MM.1S (cell line): ENCODE measurements at regions not wholly inside any gene's neighbourhood (a gene's known extent, or its start where the extent isn't known, plus 50 kb on each side); places are given as distances from the start of the nearest gene placed in this dataset.
A peak's percentile ranks its signal among the peaks of the same experiment; 100 is the strongest.

Experiments used
- DNase-seq: peaks from one replicate; pipeline ENCODE4 v3.0.0-alpha.2; 2015
- H2AFZ ChIP-seq: fragments of 300-600 bp; sonication (generic); 2 replicates; pipeline ENCODE4 v1.6.0; 2016; ENCODE audit warnings: antibody characterized with exemption, low read length
- H3F3A ChIP-seq: fragments of 300-600 bp; sonication (generic); 2 replicates; pipeline ENCODE4 v1.6.1; 2016; ENCODE audit warnings: mild to moderate bottlenecking, antibody characterized with exemption, low read length, moderate library complexity, mixed read lengths; ENCODE audit not compliant: insufficient read depth
- H3K27ac ChIP-seq: fragments of 300-600 bp; sonication (generic); 2 replicates; pipeline ENCODE4 v1.5.1; 2016; ENCODE audit warnings: mild to moderate bottlenecking, low read length
- H3K27me3 ChIP-seq: fragments of 300-600 bp; sonication (generic); replicated peaks from 2 replicates; pipeline ENCODE4 v1.6.0; 2016; ENCODE audit warnings: low read length; ENCODE audit not compliant: insufficient read depth
- H3K36me3 ChIP-seq: fragments of 300-600 bp; sonication (generic); replicated peaks from 2 replicates; pipeline ENCODE4 v1.6.1; 2016; ENCODE audit warnings: mild to moderate bottlenecking, low read length, mixed read lengths; ENCODE audit not compliant: insufficient read depth
- H3K4me1 ChIP-seq: fragments of 300-600 bp; sonication (generic); 2 replicates; pipeline ENCODE4 v1.6.1; 2016; ENCODE audit warnings: low read length, mixed read lengths
- H3K4me2 ChIP-seq: fragments of 300-600 bp; sonication (generic); 2 replicates; pipeline ENCODE4 v1.6.0; 2016; ENCODE audit warnings: low read depth, low read length
- H3K4me3 ChIP-seq: fragments of 300-600 bp; sonication (generic); 2 replicates; pipeline ENCODE4 v1.5.1; 2016; ENCODE audit warnings: low read length, mixed read lengths
- H3K79me2 ChIP-seq: fragments of 300-600 bp; sonication (generic); 2 replicates; pipeline ENCODE4 v1.6.1; 2016; ENCODE audit warnings: mixed run types, low read length, mixed read lengths
- H3K9ac ChIP-seq: fragments of 300-600 bp; sonication (generic); 2 replicates; pipeline ENCODE4 v1.6.1; 2016; ENCODE audit warnings: low read length, mixed read lengths
- H3K9me2 ChIP-seq: fragments of 300-600 bp; sonication (generic); replicated peaks from 2 replicates; pipeline ENCODE4 v1.6.1; 2016; ENCODE audit warnings: mild to moderate bottlenecking, low read length, mixed read lengths; ENCODE audit not compliant: insufficient read depth
- H3K9me3 ChIP-seq: fragments of 300-600 bp; sonication (generic); replicated peaks from 2 replicates; pipeline ENCODE4 v1.6.1; 2016; ENCODE audit warnings: mild to moderate bottlenecking, low read length, mixed read lengths; ENCODE audit not compliant: insufficient read depth
- H4K20me1 ChIP-seq: fragments of 300-600 bp; sonication (generic); 2 replicates; pipeline ENCODE4 v1.6.1; 2016; ENCODE audit warnings: mild to moderate bottlenecking, low read length, moderate library complexity, mixed read lengths; ENCODE audit not compliant: insufficient read depth
- EZH2 ChIP-seq: fragments of 300-600 bp; sonication (generic); optimal IDR thresholded peaks from 2 replicates; pipeline ENCODE3; 2017; ENCODE audit warnings: low read depth, mild to moderate bottlenecking, antibody characterized with exemption, low read length, mixed read lengths
- EZH2phosphoT487 ChIP-seq: fragments of 300-600 bp; sonication (generic); IDR thresholded peaks from 2 replicates; pipeline ENCODE4 v1.6.1; 2018; ENCODE audit warnings: antibody characterized with exemption, low read length
- TF ChIP-seq, protein P1 (sequence below): fragments of 300-600 bp; sonication (generic); IDR thresholded peaks from 2 replicates; pipeline ENCODE4 v1.5.1; 2016; ENCODE audit warnings: antibody characterized with exemption, low read length, mixed read lengths

DNA sequence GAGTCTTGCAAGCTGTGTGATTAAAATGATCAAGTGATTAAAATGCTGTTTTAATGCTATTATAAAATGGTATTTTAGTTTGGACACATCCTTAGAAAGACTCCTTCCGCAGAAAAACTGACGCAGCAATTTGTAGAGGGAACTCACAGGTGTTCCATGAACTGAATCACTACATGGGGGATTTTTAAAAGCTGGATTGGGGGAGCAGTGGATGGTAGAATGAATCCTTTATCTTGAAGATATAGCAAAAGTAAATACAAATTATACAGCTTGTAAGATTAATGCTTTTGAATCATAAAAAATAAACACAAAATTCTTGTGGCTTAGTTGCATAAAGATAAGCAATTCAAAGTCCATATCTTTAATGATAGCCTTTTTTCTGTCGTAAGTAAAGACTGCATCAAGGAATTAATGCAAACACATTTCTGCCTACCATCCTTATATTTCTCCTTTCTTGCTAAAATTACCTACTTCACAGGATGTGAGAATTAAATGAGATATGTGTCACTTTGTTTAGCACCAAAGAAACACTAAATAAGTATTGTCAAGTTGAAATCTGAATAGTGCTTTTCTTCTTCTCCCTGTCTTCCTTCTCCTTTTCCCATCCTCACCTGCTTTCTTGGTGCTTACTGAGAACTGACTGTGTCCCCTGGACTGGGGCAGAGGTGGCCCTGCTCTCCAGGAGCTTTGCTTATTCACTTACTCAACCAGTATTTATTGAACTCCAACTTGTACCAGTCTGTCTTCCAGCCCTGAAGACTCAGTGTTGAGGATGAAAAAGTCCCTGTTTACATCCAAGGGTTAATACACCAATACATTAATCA is 61.5 kb upstream of the F3 start:
- H3K9me3 ChIP-seq = no peaks in the 10 kb centered on the region
- no peak for TF ChIP-seq EZH2phosphoT487
- TF ChIP-seq, protein P1, sequence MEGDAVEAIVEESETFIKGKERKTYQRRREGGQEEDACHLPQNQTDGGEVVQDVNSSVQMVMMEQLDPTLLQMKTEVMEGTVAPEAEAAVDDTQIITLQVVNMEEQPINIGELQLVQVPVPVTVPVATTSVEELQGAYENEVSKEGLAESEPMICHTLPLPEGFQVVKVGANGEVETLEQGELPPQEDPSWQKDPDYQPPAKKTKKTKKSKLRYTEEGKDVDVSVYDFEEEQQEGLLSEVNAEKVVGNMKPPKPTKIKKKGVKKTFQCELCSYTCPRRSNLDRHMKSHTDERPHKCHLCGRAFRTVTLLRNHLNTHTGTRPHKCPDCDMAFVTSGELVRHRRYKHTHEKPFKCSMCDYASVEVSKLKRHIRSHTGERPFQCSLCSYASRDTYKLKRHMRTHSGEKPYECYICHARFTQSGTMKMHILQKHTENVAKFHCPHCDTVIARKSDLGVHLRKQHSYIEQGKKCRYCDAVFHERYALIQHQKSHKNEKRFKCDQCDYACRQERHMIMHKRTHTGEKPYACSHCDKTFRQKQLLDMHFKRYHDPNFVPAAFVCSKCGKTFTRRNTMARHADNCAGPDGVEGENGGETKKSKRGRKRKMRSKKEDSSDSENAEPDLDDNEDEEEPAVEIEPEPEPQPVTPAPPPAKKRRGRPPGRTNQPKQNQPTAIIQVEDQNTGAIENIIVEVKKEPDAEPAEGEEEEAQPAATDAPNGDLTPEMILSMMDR = no peak
- no peak for TF ChIP-seq EZH2
- H3K79me2 ChIP-seq = no peaks in the 10 kb centered on the region
- H3K9ac ChIP-seq = no peak overlapping the region
- no peaks in the 10 kb centered on the region for H3K27me3 ChIP-seq
- no peaks in the 10 kb centered on the region for H3F3A ChIP-seq
- no peaks in the 10 kb centered on the region for H3K9me2 ChIP-seq
- H3K36me3 ChIP-seq = no peaks in the 10 kb centered on the region
- no peak overlapping the region for H3K27ac ChIP-seq
- H3K4me3 ChIP-seq = no peak overlapping the region
- H2AFZ ChIP-seq = no peak overlapping the region
- DNase-seq = no peak
- no peak overlapping the region for H3K4me2 ChIP-seq
- no peaks in the 10 kb centered on the region for H4K20me1 ChIP-seq
- H3K4me1 ChIP-seq = no peaks in the 10 kb centered on the region

DNA sequence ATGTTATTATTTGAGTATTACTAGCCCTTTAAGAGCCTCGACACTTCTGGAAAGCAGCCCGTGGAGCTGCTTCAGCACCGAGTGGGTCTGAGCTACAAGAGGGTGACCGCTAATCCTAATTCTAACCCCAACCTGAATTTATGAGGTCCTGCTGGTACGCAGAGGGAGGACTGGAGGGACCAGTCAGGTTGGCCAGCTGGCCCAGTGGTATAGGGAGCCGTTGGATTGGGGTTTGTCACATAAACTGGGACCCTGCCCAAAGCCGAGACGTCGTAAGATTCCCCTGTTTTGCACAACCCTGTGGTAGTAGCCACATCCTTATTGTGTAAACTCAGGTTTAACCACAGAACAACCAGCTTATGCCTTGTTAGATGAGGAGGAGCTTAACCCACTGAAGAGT is 60.8 kb upstream of the F3 start:
- H3K4me2 ChIP-seq = no peak overlapping the region
- TF ChIP-seq EZH2phosphoT487 (no peak), EZH2 (no peak)
- TF ChIP-seq, protein P1 = no peak

DNA sequence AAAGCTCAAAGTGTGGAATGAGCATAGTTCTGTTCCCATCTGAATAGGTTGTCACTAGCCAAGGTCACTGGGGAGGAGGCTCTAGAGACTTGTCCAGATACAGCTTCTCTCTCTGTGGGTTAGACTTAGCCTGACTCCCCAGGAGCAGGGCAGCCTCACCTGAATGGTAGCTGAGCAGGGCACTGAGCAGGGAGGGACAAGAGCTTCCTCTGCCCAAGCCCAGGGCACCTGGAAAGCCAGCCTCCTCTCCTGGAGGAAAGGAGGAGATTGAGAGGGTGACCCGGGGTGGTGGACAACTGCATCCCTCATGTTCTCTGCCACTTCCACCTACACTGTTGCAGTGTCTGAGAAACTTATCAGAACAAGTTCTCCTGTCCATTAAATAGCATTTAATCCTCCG is 59.0 kb upstream of the F3 start:
- no peaks in the 10 kb centered on the region for H3K9me3 ChIP-seq
- H3K36me3 ChIP-seq = no peaks in the 10 kb centered on the region
- H3K9me2 ChIP-seq = no peaks in the 10 kb centered on the region
- TF ChIP-seq EZH2 (no peak), EZH2phosphoT487 (no peak)
- TF ChIP-seq, protein P1 = no peak
- no peak overlapping the region for H3K4me3 ChIP-seq
- H3K27ac ChIP-seq = no peak overlapping the region
- H3K9ac ChIP-seq = no peak overlapping the region
- no peaks in the 10 kb centered on the region for H4K20me1 ChIP-seq
- no peaks in the 10 kb centered on the region for H3K27me3 ChIP-seq
- no peak for DNase-seq
- no peak overlapping the region for H2AFZ ChIP-seq
- H3K79me2 ChIP-seq = no peaks in the 10 kb centered on the region
- no peaks in the 10 kb centered on the region for H3F3A ChIP-seq
- no peak overlapping the region for H3K4me2 ChIP-seq
- no peaks in the 10 kb centered on the region for H3K4me1 ChIP-seq

More for the DNA sequence above, 60.8 kb upstream of the F3 start:
- no peaks in the 10 kb centered on the region for H3K36me3 ChIP-seq
- H3K27me3 ChIP-seq = no peaks in the 10 kb centered on the region
- peak overlapping the region; percentile 29; the same call in 1 of the 2 replicates for H3K27ac ChIP-seq
- no peak overlapping the region for H3K9ac ChIP-seq
- no peaks in the 10 kb centered on the region for H3F3A ChIP-seq
- DNase-seq = peak; percentile 46
- no peak overlapping the region for H3K4me3 ChIP-seq
- no peaks in the 10 kb centered on the region for H4K20me1 ChIP-seq
- H3K9me3 ChIP-seq = no peaks in the 10 kb centered on the region
- no peaks in the 10 kb centered on the region for H3K4me1 ChIP-seq
- no peaks in the 10 kb centered on the region for H3K9me2 ChIP-seq
- H3K79me2 ChIP-seq = no peaks in the 10 kb centered on the region
- no peak overlapping the region for H2AFZ ChIP-seq
